Caco-2 (cell line): ENCODE measurements at regions not wholly inside any gene's neighbourhood (a gene's known extent, or its start where the extent isn't known, plus 50 kb on each side); places are given as distances from the start of the nearest gene placed in this dataset.

Source experiments
- BruUV-seq: library from RNA; stranded (reverse); fragments of 400-500 nt; replicated peaks from 2 replicates; lab custom pipeline; 2021; lab: Mats Ljungman, UMichigan
- CTCF ChIA-PET: fragments of 300-600 bp; sonication (Branson Sonifier 250); formaldehyde crosslinking; loops from one replicate; lab custom pipeline; 2022; ENCODE audit warnings: antibody characterized with exemption; lab: Charles Lee
- POLR2A ChIA-PET: fragments of 300-600 bp; sonication (Branson Sonifier 250); formaldehyde crosslinking; loops from one replicate; lab custom pipeline; 2022; ENCODE audit warnings: antibody characterized with exemption; lab: Charles Lee
- DNase-seq, 2 experiments: peaks; one replicate each; pipeline versions ENCODE4 v3.0.0 to v3.0.0-alpha.2; 2020 to 2022
- H3K27me3 ChIP-seq: replicated peaks from 2 replicates; pipeline ENCODE4 v1.6.0; 2011; ENCODE audit warnings: low read length; ENCODE audit not compliant: control insufficient read depth, insufficient read depth
- H3K36me3 ChIP-seq: 2 replicates; pipeline ENCODE4 v1.5.1; 2011; ENCODE audit warnings: low read length; ENCODE audit not compliant: control insufficient read depth, insufficient read depth
- H3K4me1 ChIP-seq: fragments of 250-450 bp; sonication (Bioruptor Pico); 2 replicates; pipeline ENCODE4 v1.5.1; 2020; ENCODE audit warnings: mild to moderate bottlenecking
- H3K4me3 ChIP-seq: 2 replicates; pipeline ENCODE4 v1.5.1; 2011; ENCODE audit warnings: low read depth, mild to moderate bottlenecking, control low read depth, low read length
- H3K9me3 ChIP-seq: fragments of 250-450 bp; sonication (Bioruptor Pico); 2 replicates; pipeline ENCODE4 v1.5.1; 2020; ENCODE audit warnings: mild to moderate bottlenecking, moderate library complexity
- H3K27ac Mint-ChIP-seq: one replicate; pipeline ENCODE4 v1.8.0; 2022; ENCODE audit warnings: mixed read lengths; ENCODE audit not compliant: unreplicated experiment
- H3K27me3 Mint-ChIP-seq: one replicate; pipeline ENCODE4 v1.8.0; 2022; ENCODE audit warnings: mixed read lengths; ENCODE audit not compliant: insufficient read depth, unreplicated experiment
- H3K36me3 Mint-ChIP-seq: one replicate; pipeline ENCODE4 v1.8.0; 2022; ENCODE audit warnings: mild to moderate bottlenecking, mixed read lengths; ENCODE audit not compliant: insufficient read depth, unreplicated experiment
- H3K4me1 Mint-ChIP-seq: one replicate; pipeline ENCODE4 v1.8.0; 2022; ENCODE audit warnings: low read depth, mixed read lengths; ENCODE audit not compliant: unreplicated experiment
- H3K4me3 Mint-ChIP-seq: one replicate; pipeline ENCODE4 v1.8.0; 2022; ENCODE audit warnings: mild to moderate bottlenecking, moderate library complexity, mixed read lengths; ENCODE audit not compliant: unreplicated experiment
- H3K9me3 Mint-ChIP-seq: one replicate; pipeline ENCODE4 v1.8.0; 2022; ENCODE audit warnings: mixed read lengths; ENCODE audit not compliant: unreplicated experiment
- CTCF ChIP-seq, 2 experiments: fragments of 200-600 bp in 1 of 2; IDR thresholded peaks; 1 replicate in 1 of 2; 2 replicates in 1 of 2; pipeline versions ENCODE4 v1.5.1 to v1.8.0; 2011 to 2022; ENCODE audit warnings: antibody characterized with exemption in 1 of 2, control low read depth in 1 of 2, inconsistent platforms in 1 of 2, low read depth in 1 of 2, low read length in 1 of 2, mild to moderate bottlenecking in 1 of 2, moderate library complexity in 1 of 2; ENCODE audit not compliant: insufficient read depth in 1 of 2, severe bottlenecking in 1 of 2, unreplicated experiment in 1 of 2
- intact Hi-C: fragments of 100-400 bp; cut with micrococcal nuclease; formaldehyde crosslinking; loops from one replicate; pipeline ENCODE4 v1.10.0; 2022; ENCODE audit not compliant: unreplicated experiment

- Mint-ChIP-seq H3K27ac (no peak overlapping the region), H3K9me3 (no peaks in the 10 kb centered on the region), H3K4me1 (no peaks in the 10 kb centered on the region), H3K36me3 (no peaks in the 10 kb centered on the region), H3K4me3 (no peak overlapping the region), H3K27me3 (peaks cover 15% of the 10 kb centered on the region)
- intact Hi-C loops = no loop called here
- BruUV-seq = no TSS peak
- no peaks in the 10 kb centered on the region for H3K9me3 ChIP-seq
- TF ChIP-seq CTCF (IDR thresholded peaks at IDR 0.05; ENCODE audit: insufficient read depth in 1 of 2, low read depth in 1 of 2, low read length in 1 of 2, severe bottlenecking in 1 of 2, unreplicated experiment in 1 of 2) = no peak
- no peak overlapping the region for H3K4me3 ChIP-seq
- ChIA-PET POLR2A (no interaction called here), CTCF (no interaction called here)
- no peaks in the 10 kb centered on the region for H3K27me3 ChIP-seq
- H3K36me3 ChIP-seq = no peaks in the 10 kb centered on the region
- DNase-seq = no peak
- no peaks in the 10 kb centered on the region for H3K4me1 ChIP-seq
Observed at GRCh38 chr10:128645486-128645885, 519.3 kb upstream of the MKI67 start.

GRCh38 chr10:128646956-128647355, 520.7 kb upstream of the MKI67 start:
- Histone ChIP-seq H3K27me3 (no peaks in the 10 kb centered on the region), H3K36me3 (no peaks in the 10 kb centered on the region), H3K9me3 (no peaks in the 10 kb centered on the region), H3K4me1 (no peaks in the 10 kb centered on the region), H3K4me3 (no peak overlapping the region)
- DNase-seq = no peak
- BruUV-seq = no TSS peak
- no peak for TF ChIP-seq CTCF (IDR thresholded peaks at IDR 0.05; ENCODE audit: insufficient read depth in 1 of 2, low read depth in 1 of 2, low read length in 1 of 2, severe bottlenecking in 1 of 2, unreplicated experiment in 1 of 2)
- Mint-ChIP-seq H3K36me3 (no peaks in the 10 kb centered on the region), H3K9me3 (no peaks in the 10 kb centered on the region), H3K4me3 (no peak overlapping the region), H3K27me3 (peaks cover 16% of the 10 kb centered on the region), H3K4me1 (no peaks in the 10 kb centered on the region), H3K27ac (no peak overlapping the region)
- ChIA-PET POLR2A (no interaction called here), CTCF (no interaction called here)
- intact Hi-C loops = no loop called here

GRCh38 chr10:128657548-128657947, 531.3 kb upstream of the MKI67 start:
- Histone ChIP-seq H3K9me3 (no peaks in the 10 kb centered on the region), H3K27me3 (no peaks in the 10 kb centered on the region), H3K4me1 (no peaks in the 10 kb centered on the region), H3K4me3 (no peak overlapping the region), H3K36me3 (no peaks in the 10 kb centered on the region)
- H3K4me3 Mint-ChIP-seq = no peak overlapping the region
- CTCF ChIA-PET = no interaction called here
- H3K9me3 Mint-ChIP-seq = no peaks in the 10 kb centered on the region
- POLR2A ChIA-PET = no interaction called here
- H3K27me3 Mint-ChIP-seq = peaks cover 14% of the 10 kb centered on the region
- no peaks in the 10 kb centered on the region for H3K36me3 Mint-ChIP-seq
- no TSS peak for BruUV-seq
- no peaks in the 10 kb centered on the region for H3K4me1 Mint-ChIP-seq
- no peak for DNase-seq
- intact Hi-C loops = no loop called here
- no peak for TF ChIP-seq CTCF (IDR thresholded peaks at IDR 0.05; ENCODE audit: insufficient read depth in 1 of 2, low read depth in 1 of 2, low read length in 1 of 2, severe bottlenecking in 1 of 2, unreplicated experiment in 1 of 2)
- H3K27ac Mint-ChIP-seq = no peak overlapping the region
